Transverse colon (tissue), 4 donors: ENCODE measurements at regions not wholly inside any gene's neighbourhood (a gene's known extent, or its start where the extent isn't known, plus 50 kb on each side); places are given as distances from the start of the nearest gene placed in this dataset.

Experiments used
- DNase-seq: peaks from one replicate; pipeline ENCODE4 v3.0.0-alpha.2; 2019
- H3K27ac ChIP-seq, 4 donors: fragments of 200-600 bp; sonication (generic); 2 replicates each; pipeline ENCODE4 v1.5.1; 2016 to 2018; ENCODE audit warnings: inconsistent platforms in 4 of 4
- H3K27me3 ChIP-seq: fragments of 200-600 bp; sonication (generic); 2 replicates; pipeline ENCODE4 v1.5.1; 2017; ENCODE audit warnings: inconsistent platforms
- H3K36me3 ChIP-seq, 4 donors: fragments of 200-600 bp; sonication (generic); 2 replicates each; pipeline ENCODE4 v1.5.1; 2017 to 2019; ENCODE audit warnings: inconsistent platforms in 4 of 4
- H3K4me1 ChIP-seq, 4 donors: fragments of 200-600 bp; sonication (generic); 2 replicates each; pipeline ENCODE4 v1.5.1; 2017 to 2020; ENCODE audit warnings: inconsistent platforms in 4 of 4
- H3K4me3 ChIP-seq, 4 donors: fragments of 200-600 bp; sonication (generic); 1 replicate in 1 of 4; 2 replicates in 3 of 4; pipeline versions ENCODE4 v1.5.1 to v1.6.1; 2017 to 2019; ENCODE audit warnings: inconsistent platforms in 4 of 4
- H3K9me3 ChIP-seq, 2 donors: fragments of 200-600 bp; sonication (generic); 2 replicates each; pipeline ENCODE4 v1.5.1; 2017 to 2019; ENCODE audit warnings: inconsistent platforms in 2 of 2
- CTCF ChIP-seq, 5 experiments: fragments of 200-600 bp in 3 of 5; fragments of 450-650 bp in 2 of 5; sonication (generic) in 3 of 5; IDR thresholded peaks; 1 replicate in 2 of 5; 2 replicates in 3 of 5; pipeline ENCODE4 v1.5.1; 2016 to 2017; ENCODE audit warnings: antibody characterized with exemption in 5 of 5, inconsistent platforms in 3 of 5, mild to moderate bottlenecking in 2 of 5, moderate library complexity in 1 of 5
- EP300 ChIP-seq: sonication (generic); formaldehyde crosslinking; IDR thresholded peaks from one replicate; pipeline ENCODE4 v1.6.1; 2017; ENCODE audit warnings: antibody characterized with exemption, low read depth
- POLR2A ChIP-seq: fragments of 450-650 bp; IDR thresholded peaks from one replicate; pipeline ENCODE4 v1.6.1; 2016; ENCODE audit warnings: antibody characterized with exemption, mild to moderate bottlenecking, moderate library complexity
- POLR2AphosphoS5 ChIP-seq, 3 donors: sonication (generic); formaldehyde crosslinking; IDR thresholded peaks; one replicate each; pipeline ENCODE4 v1.6.1; 2016; ENCODE audit warnings: antibody characterized with exemption in 3 of 3
- WGBS, 2 donors: methylation state at CpG; one replicate each; pipeline ENCODE4 v1.1.5; 2018; ENCODE audit warnings: low coverage in 1 of 2; 5-methylcytosine and 5-hydroxymethylcytosine counted together
- in situ Hi-C, 4 donors: fragments of 200-750 bp; cut with MboI; loops; one replicate each; pipeline versions ENCODE4 v1.15.0 to v1.15.1; 2017; ENCODE audit warnings: low sequenced_read_pairs in 3 of 4, low pct_ligation_motif_present in 1 of 4, low pct_unique_long_range_greater_than_20kb in 1 of 4
- intact Hi-C: fragments of 100-400 bp; cut with DNase I; formaldehyde crosslinking; loops from one replicate; pipeline ENCODE4 v1.15.1; 2023; ENCODE audit warnings: low total_unique reads

GRCh38 chr13:105925496-105925895 is 610.0 kb downstream of the EFNB2 start:
- H3K27ac ChIP-seq, result no peak overlapping the region
- in situ Hi-C loops, result no loop called here
- TF ChIP-seq EP300, result no peak
- no peak for TF ChIP-seq POLR2AphosphoS5 (IDR thresholded peaks at IDR 0.05)
- no peak for TF ChIP-seq CTCF (IDR thresholded peaks at IDR 0.05)
- no peak for TF ChIP-seq POLR2A
- peaks cover 0 to 21% (median 13%) of the 10 kb centered on the region in 4 donors for H3K4me1 ChIP-seq
- 89 to 95% methylated on average over 2 of the region's 2 CpGs for WGBS, 2 donors
- H3K9me3 ChIP-seq, result no peaks in the 10 kb centered on the region
- intact Hi-C loops, result no loop called here
- no peak for DNase-seq
- H3K36me3 ChIP-seq, result no peaks in the 10 kb centered on the region
- H3K27me3 ChIP-seq, result no peaks in the 10 kb centered on the region
- H3K4me3 ChIP-seq, result no peak overlapping the region

- no peaks in the 10 kb centered on the region for H3K36me3 ChIP-seq
- 19 to 33% methylated on average over 3 of the region's 3 CpGs for WGBS, 2 donors
- DNase-seq, result peak; percentile 48
- no peaks in the 10 kb centered on the region for H3K9me3 ChIP-seq
- H3K4me1 ChIP-seq, result peaks cover 0 to 40% (median 25%) of the 10 kb centered on the region in 4 donors
- H3K27ac ChIP-seq, result peak overlapping the region; percentile 75 to 85 (median 82)
- in situ Hi-C loops, result no loop called here
- intact Hi-C loops, result no loop called here
- H3K27me3 ChIP-seq, result no peaks in the 10 kb centered on the region
- H3K4me3 ChIP-seq, result no peak overlapping the region
- TF ChIP-seq EP300 (no peak), POLR2AphosphoS5 (IDR thresholded peaks at IDR 0.05) (peak in 1 of 3 donors; percentile 7), POLR2A (no peak)
Observed at GRCh38 chr13:105921711-105922110, 613.8 kb downstream of the EFNB2 start.

- Histone ChIP-seq H3K36me3 (no peaks in the 10 kb centered on the region), H3K27me3 (no peaks in the 10 kb centered on the region), H3K4me3 (no peak overlapping the region), H3K27ac (peak overlapping the region; percentile 75 to 85 (median 82)), H3K4me1 (peaks cover 0 to 40% (median 25%) of the 10 kb centered on the region in 4 donors), H3K9me3 (no peaks in the 10 kb centered on the region)
- peak in 2 of 3 donors; percentile 7 to 32 for TF ChIP-seq POLR2AphosphoS5 (IDR thresholded peaks at IDR 0.05)
- TF ChIP-seq EP300, result no peak
- WGBS, 2 donors, result 24 to 31% methylated on average over 4 of the region's 4 CpGs
- in situ Hi-C loops, result no loop called here
- intact Hi-C loops, result no loop called here
- peak; percentile 21 for DNase-seq
Observed at GRCh38 chr13:105920370-105920769, 615.1 kb downstream of the EFNB2 start.

GRCh38 chr13:105918842-105919741 is 616.4 kb downstream of the EFNB2 start:
- H3K4me3 ChIP-seq, result no peak overlapping the region
- TF ChIP-seq CTCF (IDR thresholded peaks at IDR 0.05) (no peak), EP300 (peak; percentile 56), POLR2AphosphoS5 (IDR thresholded peaks at IDR 0.05) (peak; percentile 35 to 80 (median 60)), POLR2A (peak; percentile 68)
- H3K36me3 ChIP-seq, result no peaks in the 10 kb centered on the region
- peaks cover 0 to 46% (median 25%) of the 10 kb centered on the region in 4 donors for H3K4me1 ChIP-seq
- 52 to 62% methylated on average over 12 to 16 of the region's 16 CpGs for WGBS, 2 donors
- intact Hi-C loops (no loop called here), in situ Hi-C loops (no loop called here)
- peak; percentile 80 for DNase-seq
- H3K9me3 ChIP-seq, result no peaks in the 10 kb centered on the region
- H3K27me3 ChIP-seq, result no peaks in the 10 kb centered on the region
- H3K27ac ChIP-seq, result peak overlapping the region; percentile 75 to 85 (median 82)

- H3K36me3 ChIP-seq, result no peaks in the 10 kb centered on the region
- no peak for TF ChIP-seq EP300
- TF ChIP-seq POLR2AphosphoS5 (IDR thresholded peaks at IDR 0.05), result no peak
- no peak for TF ChIP-seq POLR2A
- no peak for TF ChIP-seq CTCF (IDR thresholded peaks at IDR 0.05)
- in situ Hi-C loops (no loop called here), intact Hi-C loops (no loop called here)
- 59 to 67% methylated on average over 8 to 10 of the region's 10 CpGs for WGBS, 2 donors
- no peaks in the 10 kb centered on the region for H3K9me3 ChIP-seq
- H3K27me3 ChIP-seq, result no peaks in the 10 kb centered on the region
- no peak overlapping the region for H3K27ac ChIP-seq
- H3K4me1 ChIP-seq, result peaks cover 0 to 23% (median 11%) of the 10 kb centered on the region in 4 donors
- DNase-seq, result no peak
- H3K4me3 ChIP-seq, result no peak overlapping the region
Observed at GRCh38 chr13:105915146-105915850, 620.2 kb downstream of the EFNB2 start.
